NOMO-1 (cell line): ENCODE measurements at regions not wholly inside any gene's neighbourhood (a gene's known extent, or its start where the extent isn't known, plus 50 kb on each side); places are given as distances from the start of the nearest gene placed in this dataset.

ENCODE experiments used
- DNase-seq, 2 experiments: peaks; one replicate each; lab custom pipeline; 2025; ENCODE audit not compliant: unreplicated experiment in 2 of 2; lab: John Stamatoyannopoulos, UW

GRCh38 chr7:153006452-153006851 lies 246.9 kb downstream of the ACTR3B start:
- DNase-seq: no peak

- no peak for DNase-seq
Measured at GRCh38 chr7:153006911-153007310, 247.4 kb downstream of the ACTR3B start.

GRCh38 chr7:153010416-153010815 lies 250.9 kb downstream of the ACTR3B start:
- no peak for DNase-seq

GRCh38 chr7:153012203-153012602 lies 252.7 kb downstream of the ACTR3B start:
- DNase-seq: no peak

GRCh38 chr7:153017223-153017622 lies 257.7 kb downstream of the ACTR3B start:
- DNase-seq: no peak

GRCh38 chr7:153021542-153021941 lies 262.0 kb downstream of the ACTR3B start:
- DNase-seq: no peak

GRCh38 chr7:153022475-153023193 lies 263.1 kb downstream of the ACTR3B start:
- no peak for DNase-seq

- no peak for DNase-seq
Measured at GRCh38 chr7:153023194-153023592, 263.6 kb downstream of the ACTR3B start.

GRCh38 chr7:153027210-153027609 lies 267.7 kb downstream of the ACTR3B start:
- no peak for DNase-seq

- no peak for DNase-seq
Measured at GRCh38 chr7:153027904-153028303, 268.4 kb downstream of the ACTR3B start.

GRCh38 chr7:153030976-153031375 lies 271.4 kb downstream of the ACTR3B start:
- no peak for DNase-seq

GRCh38 chr7:153034791-153035190 lies 275.2 kb downstream of the ACTR3B start:
- DNase-seq: no peak

- DNase-seq: no peak
Measured at GRCh38 chr7:153036396-153037063, 277.0 kb downstream of the ACTR3B start.

GRCh38 chr7:153043440-153043839 lies 283.9 kb downstream of the ACTR3B start:
- DNase-seq: no peak

- no peak for DNase-seq
Measured at GRCh38 chr7:153044981-153045380, 285.4 kb downstream of the ACTR3B start.

GRCh38 chr7:153047079-153047959 lies 287.8 kb downstream of the ACTR3B start:
- no peak for DNase-seq

- no peak for DNase-seq
Measured at GRCh38 chr7:153052206-153052605, 292.7 kb downstream of the ACTR3B start.

- DNase-seq: no peak
Measured at GRCh38 chr7:153061910-153062528, 302.5 kb downstream of the ACTR3B start.

- no peak for DNase-seq
Measured at GRCh38 chr7:153065051-153065450, 305.5 kb downstream of the ACTR3B start.

GRCh38 chr7:153066711-153067110 lies 307.2 kb downstream of the ACTR3B start:
- no peak for DNase-seq

GRCh38 chr7:153070141-153070540 lies 310.6 kb downstream of the ACTR3B start:
- DNase-seq: no peak
